Panc1 (cell line): ENCODE measurements at regions not wholly inside any gene's neighbourhood (a gene's known extent, or its start where the extent isn't known, plus 50 kb on each side); places are given as distances from the start of the nearest gene placed in this dataset.

Source experiments
- ATAC-seq: fragments of 200-7000 bp; cut with Tn5 transposase; 2 replicates; pipeline ENCODE4 v1.9.1; 2020; ENCODE audit warnings: mild to moderate bottlenecking, moderate library complexity
- BruUV-seq: library from RNA; stranded (reverse); fragments of 400-500 nt; replicated peaks from 2 replicates; lab custom pipeline; 2021; lab: Mats Ljungman, UMichigan
- CTCF ChIA-PET: fragments of 300-600 bp; sonication (Branson Sonifier 250); formaldehyde crosslinking; loops from one replicate; lab custom pipeline; 2022; ENCODE audit warnings: antibody characterized with exemption; lab: Charles Lee
- POLR2A ChIA-PET: fragments of 300-600 bp; sonication (Branson Sonifier 250); formaldehyde crosslinking; loops from one replicate; lab custom pipeline; 2022; ENCODE audit warnings: antibody characterized with exemption; lab: Charles Lee
- DNase-seq: peaks from one replicate; pipeline ENCODE4 v3.0.0-alpha.2; 2010; ENCODE audit warnings: low read depth, low spot score
- H3K27ac ChIP-seq: 2 replicates; pipeline ENCODE4 v1.5.1; 2011; ENCODE audit warnings: mild to moderate bottlenecking, low read length, inconsistent platforms
- H3K27me3 ChIP-seq: fragments of 200-500 bp; sonication (Bioruptor generic); 2 replicates; pipeline ENCODE4 v1.6.0; 2014; ENCODE audit warnings: low read length, inconsistent platforms; ENCODE audit not compliant: control insufficient read depth, insufficient read depth
- H3K36me3 ChIP-seq: fragments of 200-500 bp; sonication (Bioruptor generic); 2 replicates; pipeline ENCODE4 v1.5.1; 2014; ENCODE audit warnings: inconsistent platforms, mild to moderate bottlenecking, low read length, moderate library complexity; ENCODE audit not compliant: control insufficient read depth, insufficient read depth
- H3K4me1 ChIP-seq: 2 replicates; pipeline ENCODE4 v1.5.1; 2011; ENCODE audit warnings: inconsistent platforms, mild to moderate bottlenecking, low read length, moderate library complexity; ENCODE audit not compliant: control insufficient read depth, insufficient read depth
- H3K4me3 ChIP-seq, 2 experiments: 2 replicates each; pipeline ENCODE4 v1.5.1; 2011 to 2012; ENCODE audit warnings: low read depth in 2 of 2, low read length in 2 of 2, mild to moderate bottlenecking in 2 of 2, inconsistent platforms in 1 of 2, moderate library complexity in 1 of 2
- H3K9me3 ChIP-seq: fragments of 200-500 bp; sonication (Bioruptor generic); 2 replicates; pipeline ENCODE4 v1.5.1; 2014; ENCODE audit warnings: low read depth, mild to moderate bottlenecking, inconsistent platforms, low read length, moderate library complexity; ENCODE audit not compliant: control insufficient read depth, insufficient read depth
- POLR2AphosphoS5 ChIP-seq: IDR thresholded peaks from 2 replicates; pipeline ENCODE4 v1.6.1; 2012; ENCODE audit warnings: mild to moderate bottlenecking, low read depth, low read length, moderate library complexity
- REST ChIP-seq, 2 experiments: IDR thresholded peaks; 2 replicates each; pipeline ENCODE4 v1.6.1; 2011 to 2012; ENCODE audit warnings: low read depth in 2 of 2, control low read depth in 1 of 2, low read length in 1 of 2, mild to moderate bottlenecking in 1 of 2, moderate library complexity in 1 of 2; ENCODE audit not compliant: insufficient read depth in 1 of 2
- SIN3A ChIP-seq: IDR thresholded peaks from 2 replicates; pipeline ENCODE4 v1.6.1; 2012; ENCODE audit warnings: low read depth, mild to moderate bottlenecking, low read length, moderate library complexity, borderline replicate concordance; ENCODE audit not compliant: insufficient read depth
- TCF7L2 ChIP-seq: IDR thresholded peaks from 2 replicates; pipeline ENCODE4 v1.6.1; 2011; ENCODE audit warnings: mild to moderate bottlenecking, low read depth, low read length, inconsistent platforms
- in situ Hi-C: cut with HindIII; loops from 2 replicates; pipeline ENCODE4 v1.10.0; 2016; ENCODE audit warnings: low sequenced_read_pairs, low pct_unique_long_range_greater_than_20kb
- intact Hi-C: fragments of 100-400 bp; cut with micrococcal nuclease; formaldehyde crosslinking; loops from one replicate; pipeline ENCODE4 v1.10.0; 2022; ENCODE audit not compliant: unreplicated experiment
- TF ChIP-seq, protein P1 (sequence below): fragments of 450-650 bp; IDR thresholded peaks from 2 replicates; pipeline ENCODE4 v1.5.1; 2017; ENCODE audit warnings: mild to moderate bottlenecking

GRCh38 chr1:55658917-55659316 is 443.8 kb upstream of the USP24 start:
- Histone ChIP-seq H3K27ac (no peak overlapping the region), H3K4me1 (no peaks in the 10 kb centered on the region), H3K27me3 (no peaks in the 10 kb centered on the region), H3K9me3 (no peaks in the 10 kb centered on the region), H3K36me3 (no peaks in the 10 kb centered on the region), H3K4me3 (no peak overlapping the region)
- in situ Hi-C loops: no loop called here
- POLR2A ChIA-PET: interaction anchor here (0.7 kb wide), 1 partner anchor 54 kb away, joined by 4 read pairs; no protein-coding TSS in a partner anchor
- DNase-seq (no peak), ATAC-seq (no peak)
- TF ChIP-seq POLR2AphosphoS5 (no peak), REST (IDR thresholded peaks at IDR 0.05; ENCODE audit: insufficient read depth in 1 of 2, low read depth in 2 of 2, low read length in 1 of 2) (no peak), SIN3A (no peak), TCF7L2 (no peak)
- TF ChIP-seq, protein P1, sequence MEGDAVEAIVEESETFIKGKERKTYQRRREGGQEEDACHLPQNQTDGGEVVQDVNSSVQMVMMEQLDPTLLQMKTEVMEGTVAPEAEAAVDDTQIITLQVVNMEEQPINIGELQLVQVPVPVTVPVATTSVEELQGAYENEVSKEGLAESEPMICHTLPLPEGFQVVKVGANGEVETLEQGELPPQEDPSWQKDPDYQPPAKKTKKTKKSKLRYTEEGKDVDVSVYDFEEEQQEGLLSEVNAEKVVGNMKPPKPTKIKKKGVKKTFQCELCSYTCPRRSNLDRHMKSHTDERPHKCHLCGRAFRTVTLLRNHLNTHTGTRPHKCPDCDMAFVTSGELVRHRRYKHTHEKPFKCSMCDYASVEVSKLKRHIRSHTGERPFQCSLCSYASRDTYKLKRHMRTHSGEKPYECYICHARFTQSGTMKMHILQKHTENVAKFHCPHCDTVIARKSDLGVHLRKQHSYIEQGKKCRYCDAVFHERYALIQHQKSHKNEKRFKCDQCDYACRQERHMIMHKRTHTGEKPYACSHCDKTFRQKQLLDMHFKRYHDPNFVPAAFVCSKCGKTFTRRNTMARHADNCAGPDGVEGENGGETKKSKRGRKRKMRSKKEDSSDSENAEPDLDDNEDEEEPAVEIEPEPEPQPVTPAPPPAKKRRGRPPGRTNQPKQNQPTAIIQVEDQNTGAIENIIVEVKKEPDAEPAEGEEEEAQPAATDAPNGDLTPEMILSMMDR: no peak
- intact Hi-C loops: no loop called here
- no TSS peak for BruUV-seq
- CTCF ChIA-PET: no interaction called here

DNA sequence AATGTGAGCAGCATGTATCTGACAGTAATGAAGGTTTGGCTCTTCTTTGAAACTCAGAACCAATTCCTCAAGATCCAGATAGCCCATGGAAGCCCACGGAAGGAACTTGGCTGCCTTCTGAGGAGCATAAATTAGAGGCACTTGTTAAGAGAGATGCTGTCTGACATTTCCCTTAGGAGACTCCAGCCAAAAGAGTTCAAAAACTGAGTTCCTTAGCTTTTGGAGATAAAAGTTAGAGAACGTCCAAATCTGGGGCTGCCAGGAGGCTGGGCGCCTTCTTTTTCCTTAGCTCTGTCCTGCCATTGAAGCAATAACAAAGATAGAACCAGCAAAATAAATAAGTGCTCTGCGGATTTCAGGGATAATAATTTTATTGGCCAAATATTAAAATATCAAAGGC is 439.6 kb upstream of the USP24 start:
- intact Hi-C loops: no loop called here
- CTCF ChIA-PET: no interaction called here
- Histone ChIP-seq H3K27me3 (no peaks in the 10 kb centered on the region), H3K4me1 (no peaks in the 10 kb centered on the region), H3K36me3 (no peaks in the 10 kb centered on the region), H3K4me3 (no peak overlapping the region), H3K27ac (no peak overlapping the region), H3K9me3 (no peaks in the 10 kb centered on the region)
- TF ChIP-seq SIN3A: no peak
- TF ChIP-seq TCF7L2: no peak
- no peak for TF ChIP-seq REST (IDR thresholded peaks at IDR 0.05; ENCODE audit: insufficient read depth in 1 of 2, low read depth in 2 of 2, low read length in 1 of 2)
- no peak for TF ChIP-seq POLR2AphosphoS5
- TF ChIP-seq, protein P1: no peak
- DNase-seq: no peak
- no peak for ATAC-seq
- POLR2A ChIA-PET: no interaction called here
- BruUV-seq: no TSS peak
- in situ Hi-C loops: no loop called here
